OCI-LY7 (cell line): ENCODE measurements at regions not wholly inside any gene's neighbourhood (a gene's known extent, or its start where the extent isn't known, plus 50 kb on each side); places are given as distances from the start of the nearest gene placed in this dataset.

Experiments
- CTCF ChIP-seq: fragments of 200-600 bp; sonication (generic); conservative IDR thresholded peaks from 2 replicates; pipeline ENCODE4 v1.5.1; 2014; ENCODE audit warnings: mild to moderate bottlenecking, antibody characterized with exemption, low read length, moderate library complexity, mixed read lengths
- EZH2phosphoT487 ChIP-seq: fragments of 200-600 bp; sonication (generic); IDR thresholded peaks from 2 replicates; pipeline ENCODE4 v1.6.1; 2018; ENCODE audit warnings: low read depth, borderline replicate concordance, mild to moderate bottlenecking, mixed run types, antibody characterized with exemption, low read length, moderate library complexity, mixed read lengths

- TF ChIP-seq CTCF = no peak
- TF ChIP-seq EZH2phosphoT487 = no peak
Observed at GRCh38 chr20:40325006-40325568, 363.9 kb downstream of the MAFB start.
